ENCODE measurements at regions not wholly inside any gene's neighbourhood (a gene's known extent, or its start where the extent isn't known, plus 50 kb on each side); places are given as distances from the start of the nearest gene placed in this dataset.
A peak's percentile ranks its signal among the peaks of the same experiment; 100 is the strongest.

GRCh38 chr6:55696501-55696900 lies 117.5 kb upstream of the HMGCLL1 start:
- DNase-seq (ENCODE audit: low read depth): no peak

DNA sequence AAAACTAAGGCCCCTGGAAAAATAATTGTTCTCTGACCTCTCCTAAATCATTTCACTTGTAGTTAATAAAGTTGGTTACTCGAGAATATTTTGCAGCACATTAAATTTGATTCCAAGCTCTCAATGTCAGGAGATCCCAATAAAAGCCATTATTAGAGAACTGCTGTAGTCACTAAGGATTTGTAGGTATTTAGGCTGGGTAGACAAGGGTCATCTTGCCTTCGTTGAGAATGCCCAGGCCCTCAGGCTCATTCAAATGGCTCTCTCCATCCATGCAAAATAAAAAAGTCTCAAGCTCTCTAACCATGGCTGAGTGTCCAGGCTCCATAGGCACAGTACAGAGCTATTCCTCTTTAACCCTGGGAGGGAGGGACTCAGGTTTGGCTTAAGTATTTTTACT lies 117.0 kb upstream of the HMGCLL1 start:
- no peak for DNase-seq (ENCODE audit: low read depth)

- DNase-seq (ENCODE audit: low read depth): no peak
Measured at GRCh38 chr6:55694759-55695158, 115.8 kb upstream of the HMGCLL1 start.

DNA sequence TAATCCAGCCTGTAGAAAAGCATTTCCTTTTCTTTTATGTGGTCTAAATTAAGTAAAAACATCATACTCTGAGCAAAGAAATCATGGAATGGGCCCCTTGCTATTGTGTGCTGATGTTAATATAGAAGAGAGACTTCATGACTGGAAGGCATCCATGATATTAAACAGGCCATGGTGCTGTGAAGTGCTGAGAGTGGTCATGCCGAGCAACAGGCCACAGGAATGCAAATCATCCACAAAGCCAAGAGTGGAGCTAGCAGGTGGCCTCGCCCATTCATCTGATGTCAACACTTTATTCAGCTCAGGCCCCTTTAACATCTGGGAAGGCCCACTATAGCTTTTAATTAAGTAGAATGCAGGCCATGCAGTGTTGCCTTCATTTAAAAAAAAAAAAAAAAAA lies 115.2 kb upstream of the HMGCLL1 start:
- peak; percentile 36 for DNase-seq (ENCODE audit: low read depth)

DNA sequence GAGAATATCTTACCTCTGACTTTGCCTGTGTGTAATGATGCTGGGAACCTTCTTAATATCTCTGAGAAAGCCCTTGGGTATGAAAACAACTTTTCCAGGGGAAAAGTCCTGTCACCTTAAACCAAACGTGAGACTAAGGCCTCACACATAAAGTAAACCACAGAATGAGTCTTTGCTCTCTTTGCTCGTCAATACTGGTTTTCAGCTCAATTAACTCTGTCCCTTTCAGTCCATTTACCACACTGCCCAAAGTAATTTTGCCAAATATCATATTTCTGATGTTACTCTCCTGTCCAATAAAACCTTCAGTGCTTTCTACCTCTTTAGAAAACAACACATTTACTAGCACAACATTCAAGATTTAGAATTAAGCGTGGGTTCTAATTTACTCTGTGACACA lies 100.5 kb upstream of the HMGCLL1 start:
- no peak for DNase-seq (ENCODE audit: low read depth)

DNA sequence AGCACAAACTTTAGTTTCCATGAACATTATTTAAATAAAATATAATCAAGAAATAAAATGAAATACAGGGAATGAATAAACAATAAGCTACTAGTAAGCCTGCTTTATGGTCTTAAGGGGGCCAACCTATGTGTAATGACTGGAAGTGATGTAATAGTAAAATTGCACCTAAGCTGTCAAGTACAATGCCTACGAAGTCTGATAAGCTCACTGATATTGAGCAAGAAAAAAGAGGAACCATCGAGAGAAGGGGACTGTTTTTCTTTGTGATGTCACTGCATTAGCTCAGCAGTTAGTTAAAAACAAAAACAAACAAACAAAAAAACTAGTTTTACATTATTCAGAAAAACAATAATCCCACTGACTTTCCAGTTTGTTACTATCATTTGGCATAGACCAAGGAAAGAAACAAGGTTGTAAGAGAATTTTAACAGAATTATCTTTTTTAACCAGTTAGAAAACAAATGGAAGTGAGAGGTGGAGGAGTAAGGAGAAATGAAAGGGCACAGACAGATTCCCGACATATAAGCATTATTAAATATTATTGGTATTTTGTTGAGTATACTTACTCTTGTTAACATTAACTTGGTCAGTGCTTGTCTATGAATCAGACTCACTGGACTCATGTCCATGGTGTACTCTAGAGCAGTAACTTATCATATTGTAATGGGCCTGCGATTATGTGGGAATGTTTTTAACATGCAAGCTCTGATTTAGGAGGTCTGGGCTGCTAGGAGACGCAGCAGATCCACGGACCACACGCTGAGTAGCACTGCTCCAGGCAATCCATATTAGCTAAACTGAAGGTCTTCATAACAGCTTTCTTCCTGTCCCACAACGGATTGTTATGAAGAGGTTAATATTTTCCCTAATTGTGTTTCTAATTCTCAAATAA lies 99.6 kb upstream of the HMGCLL1 start:
- DNase-seq (ENCODE audit: low read depth): no peak

DNA sequence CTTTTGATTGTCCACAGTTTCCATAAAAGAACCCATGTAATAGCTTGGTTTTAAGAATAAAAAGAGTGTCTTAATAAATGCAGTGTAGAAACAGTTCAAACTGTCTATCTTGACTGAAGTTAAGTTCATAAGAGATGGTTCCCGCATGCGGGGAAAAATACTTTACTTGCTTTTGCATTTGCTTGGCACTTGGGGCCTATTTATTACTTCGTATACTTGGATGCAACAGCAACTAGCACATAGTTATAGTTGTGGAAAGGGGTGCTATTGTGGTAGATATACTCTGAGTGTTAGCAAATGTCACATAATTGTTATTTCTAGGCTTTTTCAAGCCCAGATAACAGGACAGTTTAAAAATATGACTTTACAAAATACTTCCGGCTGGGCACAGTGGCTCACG lies 97.7 kb upstream of the HMGCLL1 start:
- DNase-seq (ENCODE audit: low read depth): no peak

- DNase-seq (ENCODE audit: low read depth): no peak
Measured at GRCh38 chr6:55675941-55676340, 96.9 kb upstream of the HMGCLL1 start.

- DNase-seq (ENCODE audit: low read depth): no peak
Measured at GRCh38 chr6:55674672-55675071, 95.7 kb upstream of the HMGCLL1 start.

- no peak for DNase-seq (ENCODE audit: low read depth)
Measured at GRCh38 chr6:55670850-55671413, 91.9 kb upstream of the HMGCLL1 start.

GRCh38 chr6:55669028-55669427 lies 90.0 kb upstream of the HMGCLL1 start:
- DNase-seq (ENCODE audit: low read depth): no peak

DNA sequence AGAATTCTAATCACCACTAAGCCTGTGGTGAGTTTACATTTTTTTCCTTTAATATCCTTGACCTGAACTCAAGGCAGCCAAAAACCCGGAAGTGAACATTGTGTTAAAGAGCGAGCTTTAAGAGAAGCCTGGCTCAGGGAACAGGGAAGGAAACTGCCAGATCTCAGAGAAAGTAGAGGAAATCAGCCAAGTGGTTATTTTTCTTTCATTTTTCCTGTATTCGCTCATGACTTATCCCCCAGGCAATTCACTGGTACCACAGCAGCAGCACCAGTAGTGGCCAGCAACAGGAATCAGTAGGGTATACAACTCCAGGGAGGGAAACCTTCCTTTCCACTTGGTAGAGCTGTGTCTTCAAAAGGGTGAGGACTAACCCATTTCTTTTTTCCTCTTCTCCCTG lies 89.6 kb upstream of the HMGCLL1 start:
- DNase-seq (ENCODE audit: low read depth): peak; percentile 50

DNA sequence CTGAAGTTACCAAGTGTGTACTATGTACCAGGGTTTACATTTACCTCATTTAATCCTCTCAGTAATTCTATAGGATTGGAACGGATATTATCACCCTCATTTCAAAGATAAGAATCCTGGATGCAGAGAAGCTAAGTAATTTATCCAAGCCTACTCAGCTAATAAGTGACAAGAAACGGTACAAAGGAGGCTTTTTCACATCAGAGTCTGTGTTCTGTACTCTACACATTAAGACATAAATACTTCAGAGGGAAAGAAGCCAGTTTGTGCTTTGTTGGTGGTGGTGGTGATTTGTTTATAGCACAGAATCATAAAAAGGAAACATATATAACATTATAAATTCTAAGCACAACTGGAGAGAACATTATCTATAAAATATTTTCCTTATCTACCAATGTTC lies 88.3 kb upstream of the HMGCLL1 start:
- no peak for DNase-seq (ENCODE audit: low read depth)

- DNase-seq (ENCODE audit: low read depth): no peak
Measured at GRCh38 chr6:55666606-55667225, 87.7 kb upstream of the HMGCLL1 start.

DNA sequence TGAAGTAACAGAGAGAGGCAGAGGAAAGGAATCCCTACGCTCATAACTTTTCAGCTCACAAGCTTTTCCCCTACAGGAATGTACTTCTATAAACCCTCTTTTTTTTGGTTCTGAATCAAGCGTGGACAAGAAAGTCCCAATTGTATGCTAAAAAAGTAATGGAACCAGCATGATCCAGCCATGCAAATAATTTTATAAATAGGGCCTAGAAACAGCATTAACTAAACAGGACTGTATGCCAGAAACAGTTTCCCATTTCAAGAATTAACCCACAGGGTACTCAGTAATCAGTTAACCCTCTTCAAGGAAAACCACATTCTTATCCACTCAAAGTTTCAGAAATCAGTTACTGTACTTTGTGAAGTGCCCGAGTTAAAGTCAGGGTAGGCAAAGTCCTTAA lies 87.0 kb upstream of the HMGCLL1 start:
- no peak for DNase-seq (ENCODE audit: low read depth)

GRCh38 chr6:55664591-55665587 lies 85.9 kb upstream of the HMGCLL1 start:
- DNase-seq (ENCODE audit: low read depth): peak; percentile 34

DNA sequence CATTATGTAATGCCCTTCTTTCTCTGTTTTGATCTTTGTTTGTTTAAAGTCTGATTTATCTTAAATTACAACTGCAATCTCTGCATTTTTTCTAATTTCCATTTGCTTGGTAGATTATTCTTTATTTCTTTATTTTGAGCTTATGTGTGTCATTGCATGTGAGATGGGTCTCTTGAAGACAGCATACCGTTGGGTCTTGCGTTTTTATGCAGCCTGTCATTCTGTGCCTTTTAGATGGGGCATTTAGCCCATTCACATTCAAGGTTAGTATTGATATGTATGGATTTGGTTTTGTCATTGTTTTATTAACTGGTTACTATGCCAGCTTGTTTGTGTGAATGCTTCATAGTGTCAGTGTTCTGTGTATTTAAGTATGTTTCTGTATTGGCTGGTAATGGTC lies 84.9 kb upstream of the HMGCLL1 start:
- no peak for DNase-seq (ENCODE audit: low read depth)

GRCh38 chr6:55659304-55659703 lies 80.3 kb upstream of the HMGCLL1 start:
- DNase-seq (ENCODE audit: low read depth): no peak

DNA sequence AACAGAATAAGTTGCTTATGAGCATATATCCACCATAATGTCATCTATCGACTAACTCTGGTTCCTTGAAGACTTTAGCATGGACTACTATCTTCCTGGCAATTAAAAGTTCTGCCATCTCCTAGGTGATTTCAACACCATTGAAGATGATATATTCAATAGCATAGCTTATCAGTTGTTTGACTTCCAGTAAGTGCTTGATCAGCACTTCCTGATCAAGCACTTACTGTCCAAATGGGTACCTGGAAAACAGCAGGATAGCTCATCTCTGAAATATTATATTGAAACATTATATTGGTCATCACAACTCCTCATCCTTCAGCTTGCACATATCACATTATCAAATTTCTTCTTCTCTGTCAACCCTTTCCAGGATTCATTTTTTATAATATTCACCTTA lies 75.5 kb upstream of the HMGCLL1 start:
- DNase-seq (ENCODE audit: low read depth): no peak

DNA sequence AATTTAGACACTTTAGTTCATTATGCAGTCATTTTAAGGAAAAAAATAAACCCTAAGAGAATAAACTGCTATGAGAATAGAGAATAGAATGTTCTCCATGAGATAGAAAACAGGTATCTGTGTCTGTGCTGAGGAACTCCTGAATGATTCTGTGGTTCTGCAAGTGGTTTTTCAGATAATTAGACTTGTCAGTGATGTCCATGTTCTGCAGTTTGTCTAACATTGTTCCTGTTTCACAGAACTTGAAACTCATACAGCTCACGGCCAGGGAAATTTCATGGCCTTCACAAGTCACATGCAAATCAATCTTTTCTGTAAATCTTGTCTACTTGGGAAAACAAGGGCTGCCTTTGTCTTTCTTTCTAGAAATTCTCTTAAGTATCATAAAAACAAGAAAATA lies 73.4 kb upstream of the HMGCLL1 start:
- DNase-seq (ENCODE audit: low read depth): no peak

GRCh38 chr6:55651015-55651414 lies 72.0 kb upstream of the HMGCLL1 start:
- DNase-seq (ENCODE audit: low read depth): no peak

- DNase-seq (ENCODE audit: low read depth): peak; percentile 63
Measured at GRCh38 chr6:55643861-55644260, 64.9 kb upstream of the HMGCLL1 start.
